Dendritic cell treated with granulocyte-macrophage colony-stimulating factor and Interleukin-4, amounts not matched to agents 40 ng/mL and 50 ng/mL, for 4 days (primary cell): ENCODE measurements at regions not wholly inside any gene's neighbourhood (a gene's known extent, or its start where the extent isn't known, plus 50 kb on each side); places are given as distances from the start of the nearest gene placed in this dataset.

ENCODE experiments used
- H3K27ac Mint-ChIP-seq: one replicate; pipeline ENCODE4 v1.8.0; 2022; ENCODE audit warnings: mild to moderate bottlenecking, mixed read lengths
- H3K27me3 Mint-ChIP-seq: one replicate; pipeline ENCODE4 v1.8.0; 2022; ENCODE audit warnings: mild to moderate bottlenecking, mixed read lengths
- H3K36me3 Mint-ChIP-seq: one replicate; pipeline ENCODE4 v1.8.0; 2022; ENCODE audit warnings: low read depth, mixed read lengths
- H3K4me1 Mint-ChIP-seq: one replicate; pipeline ENCODE4 v1.8.0; 2022; ENCODE audit warnings: low read depth, mixed read lengths
- H3K4me3 Mint-ChIP-seq: one replicate; pipeline ENCODE4 v1.8.0; 2022; ENCODE audit warnings: mild to moderate bottlenecking, moderate library complexity, mixed read lengths
- H3K9me3 Mint-ChIP-seq: one replicate; pipeline ENCODE4 v1.8.0; 2022; ENCODE audit warnings: mixed read lengths
- intact Hi-C: fragments of 100-400 bp; cut with micrococcal nuclease; formaldehyde crosslinking; loops from one replicate; pipeline ENCODE4 v1.15.0; 2022

- intact Hi-C loops: no loop called here
- no peaks in the 10 kb centered on the region for H3K4me1 Mint-ChIP-seq
- no peak overlapping the region for H3K4me3 Mint-ChIP-seq
- H3K27ac Mint-ChIP-seq: no peak overlapping the region
- no peaks in the 10 kb centered on the region for H3K27me3 Mint-ChIP-seq
- no peaks in the 10 kb centered on the region for H3K36me3 Mint-ChIP-seq
- H3K9me3 Mint-ChIP-seq: no peaks in the 10 kb centered on the region
These were observed 102.2 kb upstream of the ATP10A start for GRCh38 chr15:25965326-25965725.

- no peaks in the 10 kb centered on the region for H3K4me1 Mint-ChIP-seq
These were observed 97.1 kb upstream of the ATP10A start for GRCh38 chr15:25960273-25960672.

GRCh38 chr15:25959100-25959499, 96.0 kb upstream of the ATP10A start:
- no peaks in the 10 kb centered on the region for H3K36me3 Mint-ChIP-seq
- no peak overlapping the region for H3K27ac Mint-ChIP-seq
- H3K27me3 Mint-ChIP-seq: no peaks in the 10 kb centered on the region
- intact Hi-C loops: no loop called here
- H3K4me1 Mint-ChIP-seq: no peaks in the 10 kb centered on the region
- no peaks in the 10 kb centered on the region for H3K9me3 Mint-ChIP-seq
- H3K4me3 Mint-ChIP-seq: no peak overlapping the region

More at GRCh38 chr15:25960273-25960672, 97.1 kb upstream of the ATP10A start:
- Mint-ChIP-seq H3K27ac (no peak overlapping the region), H3K36me3 (no peaks in the 10 kb centered on the region), H3K9me3 (no peaks in the 10 kb centered on the region), H3K27me3 (no peaks in the 10 kb centered on the region), H3K4me3 (no peak overlapping the region)
- intact Hi-C loops: no loop called here

- H3K4me3 Mint-ChIP-seq: no peak overlapping the region
- intact Hi-C loops: no loop called here
- peaks cover 22% of the 10 kb centered on the region for H3K9me3 Mint-ChIP-seq
- no peak overlapping the region for H3K27ac Mint-ChIP-seq
- peaks cover 2% of the 10 kb centered on the region for H3K27me3 Mint-ChIP-seq
- no peaks in the 10 kb centered on the region for H3K4me1 Mint-ChIP-seq
- no peaks in the 10 kb centered on the region for H3K36me3 Mint-ChIP-seq
These were observed 92.5 kb upstream of the ATP10A start for GRCh38 chr15:25955628-25956027.

GRCh38 chr15:25954398-25954797, 91.3 kb upstream of the ATP10A start:
- intact Hi-C loops: no loop called here
- Mint-ChIP-seq H3K27ac (no peak overlapping the region), H3K4me3 (no peak overlapping the region), H3K9me3 (peaks cover 22% of the 10 kb centered on the region), H3K36me3 (no peaks in the 10 kb centered on the region), H3K4me1 (no peaks in the 10 kb centered on the region), H3K27me3 (peaks cover 2% of the 10 kb centered on the region)

GRCh38 chr15:25950014-25950413, 86.9 kb upstream of the ATP10A start:
- Mint-ChIP-seq H3K36me3 (no peaks in the 10 kb centered on the region), H3K4me1 (no peaks in the 10 kb centered on the region), H3K27ac (no peak overlapping the region), H3K9me3 (peaks cover 22% of the 10 kb centered on the region), H3K4me3 (no peak overlapping the region), H3K27me3 (peaks cover 5% of the 10 kb centered on the region)
- intact Hi-C loops: no loop called here

GRCh38 chr15:25947323-25948314, 84.5 kb upstream of the ATP10A start:
- Mint-ChIP-seq H3K4me1 (no peaks in the 10 kb centered on the region), H3K9me3 (peaks cover 8% of the 10 kb centered on the region), H3K27me3 (peaks cover 3% of the 10 kb centered on the region), H3K36me3 (no peaks in the 10 kb centered on the region), H3K4me3 (no peak overlapping the region), H3K27ac (no peak overlapping the region)
- intact Hi-C loops: no loop called here

- Mint-ChIP-seq H3K36me3 (no peaks in the 10 kb centered on the region), H3K27me3 (peaks cover 3% of the 10 kb centered on the region), H3K9me3 (no peaks in the 10 kb centered on the region), H3K4me3 (no peak overlapping the region), H3K4me1 (no peaks in the 10 kb centered on the region), H3K27ac (no peak overlapping the region)
- intact Hi-C loops: no loop called here
These were observed 83.2 kb upstream of the ATP10A start for GRCh38 chr15:25946241-25946805.

GRCh38 chr15:25944386-25944785, 81.3 kb upstream of the ATP10A start:
- no peak overlapping the region for H3K27ac Mint-ChIP-seq

GRCh38 chr15:25943831-25944230, 80.7 kb upstream of the ATP10A start:
- Mint-ChIP-seq H3K9me3 (no peaks in the 10 kb centered on the region), H3K36me3 (no peaks in the 10 kb centered on the region), H3K4me3 (no peak overlapping the region), H3K4me1 (no peaks in the 10 kb centered on the region), H3K27ac (no peak overlapping the region), H3K27me3 (peaks cover 3% of the 10 kb centered on the region)
- intact Hi-C loops: no loop called here

More at GRCh38 chr15:25944386-25944785, 81.3 kb upstream of the ATP10A start:
- intact Hi-C loops: no loop called here
- no peaks in the 10 kb centered on the region for H3K4me1 Mint-ChIP-seq
- H3K9me3 Mint-ChIP-seq: no peaks in the 10 kb centered on the region
- no peaks in the 10 kb centered on the region for H3K36me3 Mint-ChIP-seq
- no peak overlapping the region for H3K4me3 Mint-ChIP-seq
- peaks cover 3% of the 10 kb centered on the region for H3K27me3 Mint-ChIP-seq

- Mint-ChIP-seq H3K27me3 (peaks cover 7% of the 10 kb centered on the region), H3K4me3 (no peak overlapping the region), H3K4me1 (no peaks in the 10 kb centered on the region), H3K36me3 (no peaks in the 10 kb centered on the region), H3K27ac (no peak overlapping the region), H3K9me3 (no peaks in the 10 kb centered on the region)
- intact Hi-C loops: no loop called here
These were observed 76.0 kb upstream of the ATP10A start for GRCh38 chr15:25939122-25939521.

GRCh38 chr15:25937796-25938195, 74.7 kb upstream of the ATP10A start:
- Mint-ChIP-seq H3K4me3 (no peak overlapping the region), H3K36me3 (no peaks in the 10 kb centered on the region), H3K9me3 (no peaks in the 10 kb centered on the region), H3K27me3 (peaks cover 18% of the 10 kb centered on the region), H3K27ac (no peak overlapping the region), H3K4me1 (peaks cover 8% of the 10 kb centered on the region)
- intact Hi-C loops: no loop called here

- intact Hi-C loops: no loop called here
- Mint-ChIP-seq H3K27me3 (peaks cover 24% of the 10 kb centered on the region), H3K9me3 (no peaks in the 10 kb centered on the region), H3K36me3 (no peaks in the 10 kb centered on the region), H3K4me3 (no peak overlapping the region), H3K27ac (no peak overlapping the region), H3K4me1 (peaks cover 8% of the 10 kb centered on the region)
These were observed 72.9 kb upstream of the ATP10A start for GRCh38 chr15:25936004-25936403.

- intact Hi-C loops: loop anchor here (1.0 to 5.0 kb wide), 2 partner anchors 239 to 426 kb away; no protein-coding TSS in a partner anchor
- Mint-ChIP-seq H3K4me1 (peaks cover 18% of the 10 kb centered on the region), H3K27ac (peak overlapping the region; percentile 65), H3K36me3 (no peaks in the 10 kb centered on the region), H3K9me3 (peaks cover 22% of the 10 kb centered on the region), H3K27me3 (peaks cover 30% of the 10 kb centered on the region), H3K4me3 (peak overlapping the region; percentile 77)
These were observed 70.5 kb upstream of the ATP10A start for GRCh38 chr15:25933456-25934158.
